BJ (cell line): ENCODE measurements at regions not wholly inside any gene's neighbourhood (a gene's known extent, or its start where the extent isn't known, plus 50 kb on each side); places are given as distances from the start of the nearest gene placed in this dataset.

ENCODE experiments used
- CTCF ChIA-PET: fragments of 350-600 bp; formaldehyde crosslinking; extraction: SDS; loops from one replicate; lab custom pipeline; 2021; ENCODE audit warnings: antibody characterized with exemption, inconsistent platforms; lab: Yijun Ruan, JAX
- POLR2A ChIA-PET: fragments of 300-600 bp; sonication (Branson Sonifier 250); formaldehyde crosslinking; extraction: SDS; loops from one replicate; lab custom pipeline; 2021; ENCODE audit warnings: antibody characterized with exemption; lab: Charles Lee
- DNase-seq: peaks from one replicate; pipeline ENCODE4 v3.0.0-alpha.2; 2011; ENCODE audit warnings: low read depth
- H3K27me3 ChIP-seq: 2 replicates; pipeline ENCODE4 v1.6.0; 2011; ENCODE audit warnings: low read length; ENCODE audit not compliant: control insufficient read depth, insufficient read depth
- H3K36me3 ChIP-seq: 2 replicates; pipeline ENCODE4 v1.5.1; 2011; ENCODE audit warnings: low read length; ENCODE audit not compliant: control insufficient read depth, insufficient read depth
- H3K4me3 ChIP-seq: 2 replicates; pipeline ENCODE4 v1.5.1; 2011; ENCODE audit warnings: low read depth, mild to moderate bottlenecking, control low read depth, low read length
- TF ChIP-seq, protein P1 (sequence below): IDR thresholded peaks from 2 replicates; pipeline ENCODE4 v1.5.1; 2011; ENCODE audit warnings: low read depth, mild to moderate bottlenecking, control low read depth, inconsistent platforms, low read length, moderate library complexity; ENCODE audit not compliant: insufficient read depth

DNA sequence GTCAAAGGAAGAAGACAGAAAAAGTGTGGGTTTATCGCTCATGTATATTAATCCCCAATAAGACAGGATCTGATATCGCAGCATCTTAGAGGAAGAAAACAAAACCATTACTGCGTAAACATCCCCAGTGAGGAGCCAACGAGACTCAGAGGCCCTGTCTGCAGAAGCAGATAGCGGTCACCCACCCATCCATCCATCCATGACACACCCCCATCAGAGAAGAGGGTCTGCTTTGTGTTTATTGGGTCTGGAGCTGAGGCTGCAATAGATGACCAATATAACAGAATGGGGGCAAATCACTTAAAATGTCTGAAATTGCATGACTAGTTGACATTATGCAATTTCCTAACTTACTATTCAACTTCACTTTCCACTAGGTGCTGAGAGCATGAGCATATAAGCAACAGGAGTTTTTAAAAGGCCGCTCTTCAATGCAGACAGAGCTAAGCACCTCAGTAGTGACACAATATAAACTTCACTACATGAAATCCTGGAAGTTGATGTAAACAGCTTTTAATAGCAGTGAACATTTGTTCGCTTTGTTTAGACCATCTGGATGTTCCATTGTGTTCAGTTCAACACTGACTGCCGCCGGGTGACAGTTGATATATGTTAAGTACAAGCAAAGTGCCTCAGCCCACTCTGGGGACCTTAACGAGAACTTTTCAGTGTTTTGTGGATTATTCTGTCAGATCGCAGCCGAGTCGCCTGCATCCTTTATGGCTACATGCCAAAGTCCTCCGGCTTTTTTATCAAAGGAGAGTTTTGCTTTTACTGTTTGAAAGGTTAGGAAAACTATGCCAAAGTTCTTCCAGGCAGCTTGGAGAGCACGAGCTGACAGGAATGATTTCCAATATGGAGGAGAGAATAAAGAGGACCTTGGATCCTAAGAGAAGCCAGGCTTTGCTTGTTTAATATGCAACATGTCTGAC lies 167.5 kb downstream of the ZNF281 start:
- POLR2A ChIA-PET: interaction anchor here (0.5 to 0.6 kb wide), 2 partner anchors 10 to 77 kb away, joined by 3 to 5 read pairs; no protein-coding TSS in a partner anchor
- no peaks in the 10 kb centered on the region for H3K36me3 ChIP-seq
- DNase-seq: no peak
- CTCF ChIA-PET: interaction anchor here (2.3 kb wide), 1 partner anchor 38 kb away, joined by 9 read pairs; no protein-coding TSS in a partner anchor
- H3K27me3 ChIP-seq: no peaks in the 10 kb centered on the region
- TF ChIP-seq, protein P1, sequence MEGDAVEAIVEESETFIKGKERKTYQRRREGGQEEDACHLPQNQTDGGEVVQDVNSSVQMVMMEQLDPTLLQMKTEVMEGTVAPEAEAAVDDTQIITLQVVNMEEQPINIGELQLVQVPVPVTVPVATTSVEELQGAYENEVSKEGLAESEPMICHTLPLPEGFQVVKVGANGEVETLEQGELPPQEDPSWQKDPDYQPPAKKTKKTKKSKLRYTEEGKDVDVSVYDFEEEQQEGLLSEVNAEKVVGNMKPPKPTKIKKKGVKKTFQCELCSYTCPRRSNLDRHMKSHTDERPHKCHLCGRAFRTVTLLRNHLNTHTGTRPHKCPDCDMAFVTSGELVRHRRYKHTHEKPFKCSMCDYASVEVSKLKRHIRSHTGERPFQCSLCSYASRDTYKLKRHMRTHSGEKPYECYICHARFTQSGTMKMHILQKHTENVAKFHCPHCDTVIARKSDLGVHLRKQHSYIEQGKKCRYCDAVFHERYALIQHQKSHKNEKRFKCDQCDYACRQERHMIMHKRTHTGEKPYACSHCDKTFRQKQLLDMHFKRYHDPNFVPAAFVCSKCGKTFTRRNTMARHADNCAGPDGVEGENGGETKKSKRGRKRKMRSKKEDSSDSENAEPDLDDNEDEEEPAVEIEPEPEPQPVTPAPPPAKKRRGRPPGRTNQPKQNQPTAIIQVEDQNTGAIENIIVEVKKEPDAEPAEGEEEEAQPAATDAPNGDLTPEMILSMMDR: no peak
- H3K4me3 ChIP-seq: peak overlapping the region; percentile 31

DNA sequence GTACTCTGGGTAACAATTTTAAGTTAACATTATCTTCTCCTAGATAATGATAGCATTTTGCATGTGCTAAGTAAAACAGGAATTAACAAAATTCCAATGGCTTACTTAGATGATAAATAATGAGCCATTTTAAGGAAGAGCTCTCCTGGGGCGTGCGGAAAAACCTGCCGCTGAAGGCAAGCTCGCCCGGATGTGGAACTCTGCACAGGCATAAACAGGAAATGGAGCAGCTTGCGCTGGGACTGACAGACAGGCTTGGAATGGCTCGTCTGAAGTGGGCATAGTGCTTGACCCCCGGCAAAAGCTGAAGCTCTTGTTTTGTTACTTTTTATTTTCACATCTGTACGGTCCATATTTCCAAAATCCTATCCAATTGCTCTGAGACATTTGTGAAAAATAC lies 169.2 kb downstream of the ZNF281 start:
- CTCF ChIA-PET: interaction anchor here (0.7 to 2.3 kb wide), 4 partner anchors 9 to 66 kb away, joined by 3 to 9 read pairs (median 3); no protein-coding TSS in a partner anchor
- TF ChIP-seq, protein P1: no peak
- POLR2A ChIA-PET: no interaction called here
- Histone ChIP-seq H3K27me3 (no peaks in the 10 kb centered on the region), H3K36me3 (no peaks in the 10 kb centered on the region), H3K4me3 (no peak overlapping the region)
- DNase-seq: no peak

DNA sequence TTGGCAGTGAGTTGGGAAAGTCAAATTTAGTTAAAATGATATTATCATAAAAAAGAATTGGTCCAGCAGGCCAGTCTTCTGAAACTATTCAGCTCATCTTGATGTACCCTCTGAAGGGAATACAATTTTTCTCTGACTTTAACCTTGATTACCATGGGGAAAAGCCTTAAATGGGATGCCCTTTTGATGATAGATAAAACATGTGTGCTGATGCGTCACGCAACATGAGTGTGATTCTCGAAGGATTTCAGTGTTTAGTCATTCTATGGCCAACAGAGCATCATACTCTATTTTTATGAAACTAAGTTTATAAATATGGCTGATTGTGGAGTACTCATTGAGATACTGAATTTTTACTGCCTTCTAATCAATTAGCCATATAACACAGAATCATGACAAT lies 171.5 kb downstream of the ZNF281 start:
- Histone ChIP-seq H3K27me3 (no peaks in the 10 kb centered on the region), H3K36me3 (no peaks in the 10 kb centered on the region), H3K4me3 (no peak overlapping the region)
- ChIA-PET CTCF (no interaction called here), POLR2A (no interaction called here)
- TF ChIP-seq, protein P1: no peak
- DNase-seq: no peak

DNA sequence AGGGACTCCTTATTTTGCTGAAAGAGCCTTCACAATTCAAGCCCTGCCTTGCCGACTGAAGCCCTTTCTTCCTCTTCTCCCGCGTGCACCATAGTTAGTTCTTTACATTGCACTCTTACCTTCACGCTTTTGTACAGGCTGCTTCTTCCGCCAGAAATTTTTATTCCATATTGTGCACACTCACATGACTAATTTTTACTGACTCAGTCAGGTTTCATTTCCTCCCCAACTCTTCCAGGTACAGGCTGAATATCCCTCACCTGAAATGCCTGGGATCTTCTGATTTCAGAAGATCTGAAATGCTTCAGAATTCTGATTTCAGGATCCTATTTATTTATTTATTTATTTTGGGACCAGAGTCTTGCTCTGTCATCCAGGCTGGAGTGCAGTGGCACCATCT lies 172.8 kb downstream of the ZNF281 start:
- POLR2A ChIA-PET: no interaction called here

DNA sequence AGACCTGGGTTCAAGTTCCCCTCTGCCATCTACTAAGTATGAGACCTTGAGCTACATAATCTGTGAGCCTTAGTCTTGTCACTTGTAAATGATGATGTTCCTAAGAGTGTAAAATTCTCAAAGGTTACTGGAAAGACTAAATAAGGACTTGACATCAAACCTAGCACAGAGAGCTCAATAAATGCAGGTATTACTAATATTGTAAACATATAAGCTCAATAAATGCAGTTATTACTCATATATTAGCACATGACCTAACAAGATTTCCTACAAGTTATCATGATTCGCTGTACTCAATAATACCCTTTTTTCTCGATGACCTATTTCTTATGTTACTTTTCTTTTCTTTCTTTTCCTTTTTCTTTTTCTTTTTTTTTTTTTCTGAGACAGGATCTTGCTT lies 174.9 kb downstream of the ZNF281 start:
- CTCF ChIA-PET: no interaction called here
- H3K36me3 ChIP-seq: no peaks in the 10 kb centered on the region
- TF ChIP-seq, protein P1: no peak
- H3K4me3 ChIP-seq: no peak overlapping the region
- POLR2A ChIA-PET: interaction anchor here (0.7 kb wide), 1 partner anchor 92 kb away, joined by 7 read pairs; no protein-coding TSS in a partner anchor
- no peaks in the 10 kb centered on the region for H3K27me3 ChIP-seq
- no peak for DNase-seq

More for the DNA sequence above, 172.8 kb downstream of the ZNF281 start:
- H3K4me3 ChIP-seq: no peak overlapping the region
- no peaks in the 10 kb centered on the region for H3K27me3 ChIP-seq
- TF ChIP-seq, protein P1: no peak
- H3K36me3 ChIP-seq: no peaks in the 10 kb centered on the region
- no peak for DNase-seq
- CTCF ChIA-PET: no interaction called here
